NCI-H146 treated with DMSO at 0.1 percent for 48 hours (cell line): ENCODE measurements at regions not wholly inside any gene's neighbourhood (a gene's known extent, or its start where the extent isn't known, plus 50 kb on each side); places are given as distances from the start of the nearest gene placed in this dataset.

Source experiments
- DNase-seq: peaks from one replicate; lab custom pipeline; 2025; ENCODE audit not compliant: unreplicated experiment; lab: John Stamatoyannopoulos, UW

GRCh38 chr9:22392523-22392922, 54.1 kb upstream of the DMRTA1 start:
- no peak for DNase-seq

GRCh38 chr9:22395687-22396141, 50.9 kb upstream of the DMRTA1 start:
- no peak for DNase-seq
